Stimulated activated memory B cell treated with anti-CD40 and anti-IgM and Interleukin-4, amounts not matched to agents 10 μg/mL and 1 μg/mL and 100 μg/mL, for 72 hours (primary cell): ENCODE measurements at regions not wholly inside any gene's neighbourhood (a gene's known extent, or its start where the extent isn't known, plus 50 kb on each side); places are given as distances from the start of the nearest gene placed in this dataset.

ENCODE experiments used
- ATAC-seq: fragments of 150-1000 bp; cut with Tn5 transposase; 2 replicates; pipeline ENCODE4 v1.10.0; 2021
- H3K27ac Mint-ChIP-seq: one replicate; pipeline ENCODE4 v1.8.0; 2022; ENCODE audit warnings: mild to moderate bottlenecking, mixed read lengths
- H3K27me3 Mint-ChIP-seq: one replicate; pipeline ENCODE4 v1.8.0; 2022; ENCODE audit warnings: mixed read lengths
- H3K36me3 Mint-ChIP-seq: one replicate; pipeline ENCODE4 v1.8.0; 2022; ENCODE audit warnings: mixed read lengths
- H3K4me1 Mint-ChIP-seq: one replicate; pipeline ENCODE4 v1.8.0; 2022; ENCODE audit warnings: mixed read lengths
- H3K4me3 Mint-ChIP-seq: one replicate; pipeline ENCODE4 v1.8.0; 2022; ENCODE audit warnings: mild to moderate bottlenecking, moderate library complexity, mixed read lengths
- H3K9me3 Mint-ChIP-seq: one replicate; pipeline ENCODE4 v1.8.0; 2022; ENCODE audit warnings: mixed read lengths

- Mint-ChIP-seq H3K27me3 (no peaks in the 10 kb centered on the region), H3K4me1 (peaks cover 12% of the 10 kb centered on the region), H3K36me3 (no peaks in the 10 kb centered on the region), H3K27ac (no peak overlapping the region), H3K9me3 (no peaks in the 10 kb centered on the region), H3K4me3 (no peak overlapping the region)
- ATAC-seq, result no peak
Observed at GRCh38 chr1:58881471-58881994, 97.7 kb upstream of the JUN start.

- no peaks in the 10 kb centered on the region for H3K27me3 Mint-ChIP-seq
- H3K27ac Mint-ChIP-seq, result no peak overlapping the region
- no peak for ATAC-seq
Observed at GRCh38 chr1:58882322-58882948, 98.6 kb upstream of the JUN start.

GRCh38 chr1:58883037-58883887 is 99.4 kb upstream of the JUN start:
- Mint-ChIP-seq H3K27me3 (no peaks in the 10 kb centered on the region), H3K27ac (peak overlapping the region; percentile 25), H3K36me3 (no peaks in the 10 kb centered on the region), H3K4me3 (peak overlapping the region; percentile 8), H3K9me3 (no peaks in the 10 kb centered on the region), H3K4me1 (peaks cover 12% of the 10 kb centered on the region)
- peak; percentile 60 for ATAC-seq

More at GRCh38 chr1:58882322-58882948, 98.6 kb upstream of the JUN start:
- Mint-ChIP-seq H3K9me3 (no peaks in the 10 kb centered on the region), H3K4me1 (peaks cover 12% of the 10 kb centered on the region), H3K36me3 (no peaks in the 10 kb centered on the region), H3K4me3 (no peak overlapping the region)

GRCh38 chr1:58883888-58884482 is 100.1 kb upstream of the JUN start:
- peaks cover 12% of the 10 kb centered on the region for H3K4me1 Mint-ChIP-seq
- no peak overlapping the region for H3K4me3 Mint-ChIP-seq
- H3K27me3 Mint-ChIP-seq, result no peaks in the 10 kb centered on the region
- no peaks in the 10 kb centered on the region for H3K9me3 Mint-ChIP-seq
- H3K36me3 Mint-ChIP-seq, result no peaks in the 10 kb centered on the region
- H3K27ac Mint-ChIP-seq, result peak overlapping the region; percentile 25
- ATAC-seq, result peak; percentile 79

GRCh38 chr1:58884706-58885661 is 101.1 kb upstream of the JUN start:
- Mint-ChIP-seq H3K4me1 (peaks cover 12% of the 10 kb centered on the region), H3K27me3 (no peaks in the 10 kb centered on the region), H3K36me3 (no peaks in the 10 kb centered on the region), H3K4me3 (no peak overlapping the region), H3K27ac (no peak overlapping the region), H3K9me3 (no peaks in the 10 kb centered on the region)
- no peak for ATAC-seq

GRCh38 chr1:58885998-58886397 is 102.2 kb upstream of the JUN start:
- Mint-ChIP-seq H3K4me1 (peaks cover 12% of the 10 kb centered on the region), H3K36me3 (no peaks in the 10 kb centered on the region), H3K9me3 (no peaks in the 10 kb centered on the region), H3K4me3 (no peak overlapping the region), H3K27me3 (no peaks in the 10 kb centered on the region), H3K27ac (no peak overlapping the region)
- ATAC-seq, result no peak

GRCh38 chr1:58886611-58887010 is 102.8 kb upstream of the JUN start:
- ATAC-seq, result no peak
- Mint-ChIP-seq H3K4me1 (peaks cover 12% of the 10 kb centered on the region), H3K27ac (no peak overlapping the region), H3K36me3 (no peaks in the 10 kb centered on the region), H3K9me3 (no peaks in the 10 kb centered on the region), H3K27me3 (no peaks in the 10 kb centered on the region), H3K4me3 (no peak overlapping the region)

GRCh38 chr1:58887059-58887458 is 103.2 kb upstream of the JUN start:
- no peak for ATAC-seq
- peaks cover 12% of the 10 kb centered on the region for H3K4me1 Mint-ChIP-seq
- H3K36me3 Mint-ChIP-seq, result no peaks in the 10 kb centered on the region
- H3K27me3 Mint-ChIP-seq, result no peaks in the 10 kb centered on the region
- no peaks in the 10 kb centered on the region for H3K9me3 Mint-ChIP-seq
- no peak overlapping the region for H3K27ac Mint-ChIP-seq
- H3K4me3 Mint-ChIP-seq, result no peak overlapping the region

GRCh38 chr1:58888833-58889232 is 105.0 kb upstream of the JUN start:
- no peaks in the 10 kb centered on the region for H3K9me3 Mint-ChIP-seq
- H3K27ac Mint-ChIP-seq, result no peak overlapping the region
- no peak for ATAC-seq
- peaks cover 3% of the 10 kb centered on the region for H3K4me1 Mint-ChIP-seq
- H3K27me3 Mint-ChIP-seq, result no peaks in the 10 kb centered on the region
- no peaks in the 10 kb centered on the region for H3K36me3 Mint-ChIP-seq
- H3K4me3 Mint-ChIP-seq, result no peak overlapping the region

GRCh38 chr1:58890113-58890512 is 106.3 kb upstream of the JUN start:
- H3K27ac Mint-ChIP-seq, result no peak overlapping the region
- H3K4me1 Mint-ChIP-seq, result peaks cover 2% of the 10 kb centered on the region
- no peaks in the 10 kb centered on the region for H3K27me3 Mint-ChIP-seq
- no peak for ATAC-seq
- H3K36me3 Mint-ChIP-seq, result no peaks in the 10 kb centered on the region
- H3K4me3 Mint-ChIP-seq, result no peak overlapping the region
- H3K9me3 Mint-ChIP-seq, result no peaks in the 10 kb centered on the region

- peaks cover 7% of the 10 kb centered on the region for H3K4me1 Mint-ChIP-seq
- H3K9me3 Mint-ChIP-seq, result no peaks in the 10 kb centered on the region
- no peaks in the 10 kb centered on the region for H3K36me3 Mint-ChIP-seq
- no peak overlapping the region for H3K4me3 Mint-ChIP-seq
- ATAC-seq, result no peak
- H3K27me3 Mint-ChIP-seq, result no peaks in the 10 kb centered on the region
- no peak overlapping the region for H3K27ac Mint-ChIP-seq
Observed at GRCh38 chr1:58890609-58891008, 106.8 kb upstream of the JUN start.

GRCh38 chr1:58891347-58891746 is 107.5 kb upstream of the JUN start:
- no peaks in the 10 kb centered on the region for H3K27me3 Mint-ChIP-seq
- no peaks in the 10 kb centered on the region for H3K9me3 Mint-ChIP-seq
- no peaks in the 10 kb centered on the region for H3K36me3 Mint-ChIP-seq
- no peak overlapping the region for H3K27ac Mint-ChIP-seq
- H3K4me1 Mint-ChIP-seq, result peaks cover 14% of the 10 kb centered on the region
- ATAC-seq, result no peak
- no peak overlapping the region for H3K4me3 Mint-ChIP-seq

- no peaks in the 10 kb centered on the region for H3K27me3 Mint-ChIP-seq
- no peak for ATAC-seq
- no peaks in the 10 kb centered on the region for H3K9me3 Mint-ChIP-seq
- no peak overlapping the region for H3K4me3 Mint-ChIP-seq
- no peaks in the 10 kb centered on the region for H3K36me3 Mint-ChIP-seq
- no peak overlapping the region for H3K27ac Mint-ChIP-seq
- peaks cover 14% of the 10 kb centered on the region for H3K4me1 Mint-ChIP-seq
Observed at GRCh38 chr1:58893257-58893869, 109.5 kb upstream of the JUN start.

- Mint-ChIP-seq H3K4me3 (no peak overlapping the region), H3K4me1 (peaks cover 14% of the 10 kb centered on the region), H3K9me3 (no peaks in the 10 kb centered on the region), H3K36me3 (no peaks in the 10 kb centered on the region), H3K27ac (peak overlapping the region; percentile 77), H3K27me3 (no peaks in the 10 kb centered on the region)
- no peak for ATAC-seq
Observed at GRCh38 chr1:58895082-58895481, 111.2 kb upstream of the JUN start.
